ENCODE measurements at regions not wholly inside any gene's neighbourhood (a gene's known extent, or its start where the extent isn't known, plus 50 kb on each side); places are given as distances from the start of the nearest gene placed in this dataset.

DNA sequence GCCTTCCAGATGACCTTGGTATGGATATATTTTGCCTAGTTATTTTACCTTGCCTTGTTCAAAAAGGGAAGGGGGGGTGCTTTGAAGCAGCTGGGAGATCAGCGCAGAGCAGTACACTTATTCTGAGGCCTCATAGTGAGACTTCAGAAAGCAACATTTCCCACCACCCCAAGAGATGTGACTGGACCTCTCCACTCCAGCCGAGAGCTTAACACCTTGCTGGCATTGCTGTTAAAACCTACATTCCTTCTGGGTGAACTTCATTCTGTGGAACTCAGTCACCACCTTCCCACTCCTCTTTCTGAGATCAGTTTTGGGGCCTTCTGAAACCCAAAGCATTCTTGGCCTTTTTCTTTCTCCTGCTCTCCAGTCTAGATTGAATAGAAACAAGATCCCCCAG lies 148.7 kb downstream of the BARHL2 start:
- no peaks in the 10 kb centered on the region for H3K27me3 ChIP-seq
- H3K9me3 ChIP-seq = no peaks in the 10 kb centered on the region
- WGBS, 3 donors = 81 to 84% (median 83%) methylated on average over 2 of the region's 2 CpGs
- no peaks in the 10 kb centered on the region for H3K36me3 ChIP-seq
- DNase-seq = no peak
- H3K4me1 ChIP-seq (ENCODE audit: insufficient read depth) = no peaks in the 10 kb centered on the region
- no peak overlapping the region for H3K4me3 ChIP-seq
- TF ChIP-seq, protein P1, sequence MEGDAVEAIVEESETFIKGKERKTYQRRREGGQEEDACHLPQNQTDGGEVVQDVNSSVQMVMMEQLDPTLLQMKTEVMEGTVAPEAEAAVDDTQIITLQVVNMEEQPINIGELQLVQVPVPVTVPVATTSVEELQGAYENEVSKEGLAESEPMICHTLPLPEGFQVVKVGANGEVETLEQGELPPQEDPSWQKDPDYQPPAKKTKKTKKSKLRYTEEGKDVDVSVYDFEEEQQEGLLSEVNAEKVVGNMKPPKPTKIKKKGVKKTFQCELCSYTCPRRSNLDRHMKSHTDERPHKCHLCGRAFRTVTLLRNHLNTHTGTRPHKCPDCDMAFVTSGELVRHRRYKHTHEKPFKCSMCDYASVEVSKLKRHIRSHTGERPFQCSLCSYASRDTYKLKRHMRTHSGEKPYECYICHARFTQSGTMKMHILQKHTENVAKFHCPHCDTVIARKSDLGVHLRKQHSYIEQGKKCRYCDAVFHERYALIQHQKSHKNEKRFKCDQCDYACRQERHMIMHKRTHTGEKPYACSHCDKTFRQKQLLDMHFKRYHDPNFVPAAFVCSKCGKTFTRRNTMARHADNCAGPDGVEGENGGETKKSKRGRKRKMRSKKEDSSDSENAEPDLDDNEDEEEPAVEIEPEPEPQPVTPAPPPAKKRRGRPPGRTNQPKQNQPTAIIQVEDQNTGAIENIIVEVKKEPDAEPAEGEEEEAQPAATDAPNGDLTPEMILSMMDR (IDR thresholded peaks at IDR 0.05) = no peak
- TF ChIP-seq POLR2A (IDR thresholded peaks at IDR 0.05) (no peak), EP300 (IDR thresholded peaks at IDR 0.05) (no peak)
- intact Hi-C loops (cut with DNase I) = no loop called here
- no peak overlapping the region for H3K27ac ChIP-seq

DNA sequence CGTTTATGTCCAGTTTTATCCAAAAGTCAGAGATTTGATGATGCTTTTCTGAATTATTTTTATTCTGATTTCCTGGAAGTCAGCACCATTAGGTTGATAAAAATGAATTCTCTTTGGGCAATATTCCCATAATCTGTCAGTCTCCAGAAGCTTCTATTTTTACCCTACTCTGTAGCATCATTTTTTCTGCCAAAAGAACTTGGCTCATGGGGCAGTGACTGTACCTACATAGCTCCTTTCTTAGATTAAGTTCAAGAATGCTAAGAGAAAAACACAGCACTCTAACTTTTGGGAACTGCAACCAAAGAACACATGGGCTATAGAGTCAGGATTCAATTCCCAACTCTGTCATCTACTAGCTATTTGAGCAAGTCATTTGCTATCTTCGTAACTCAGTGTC lies 152.9 kb downstream of the BARHL2 start:
- H3K27me3 ChIP-seq = no peaks in the 10 kb centered on the region
- no peaks in the 10 kb centered on the region for H3K4me1 ChIP-seq (ENCODE audit: insufficient read depth)
- H3K9me3 ChIP-seq = no peaks in the 10 kb centered on the region
- 67 to 70% (median 69%) methylated on average over 2 of the region's 2 CpGs for WGBS, 3 donors
- intact Hi-C loops (cut with DNase I) = no loop called here
- no peaks in the 10 kb centered on the region for H3K36me3 ChIP-seq
- H3K27ac ChIP-seq = no peak overlapping the region
- no peak for DNase-seq
- H3K4me3 ChIP-seq = no peak overlapping the region
- TF ChIP-seq EP300 (IDR thresholded peaks at IDR 0.05) = no peak
- TF ChIP-seq POLR2A (IDR thresholded peaks at IDR 0.05) = no peak
- TF ChIP-seq, protein P1 (IDR thresholded peaks at IDR 0.05) = no peak

DNA sequence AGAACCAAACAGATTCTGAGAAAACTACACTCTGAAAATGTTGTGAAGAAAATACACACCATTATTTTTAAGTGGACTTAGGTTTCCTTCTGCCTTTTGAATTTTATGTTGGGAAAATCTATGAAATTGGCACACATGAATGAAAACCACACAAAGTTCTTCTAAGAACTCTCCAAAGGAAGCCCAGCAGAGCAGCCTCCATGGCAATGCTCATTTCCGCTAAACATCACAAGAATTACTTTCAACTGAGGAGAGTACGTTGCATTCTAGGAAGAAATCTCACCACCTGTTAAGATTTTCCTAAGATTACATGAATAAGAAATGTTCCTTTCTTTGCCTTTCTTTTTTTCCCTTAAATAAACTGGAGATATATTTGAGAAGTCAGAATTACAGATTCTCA lies 154.2 kb downstream of the BARHL2 start:
- Histone ChIP-seq H3K4me1 (ENCODE audit: insufficient read depth) (no peaks in the 10 kb centered on the region), H3K27me3 (no peaks in the 10 kb centered on the region), H3K36me3 (no peaks in the 10 kb centered on the region), H3K4me3 (no peak overlapping the region), H3K9me3 (no peaks in the 10 kb centered on the region), H3K27ac (no peak overlapping the region)
- intact Hi-C loops (cut with DNase I) = no loop called here
- WGBS, 3 donors = 49 to 67% (median 66%) methylated on average over 2 of the region's 2 CpGs
- no peak for DNase-seq
- TF ChIP-seq EP300 (IDR thresholded peaks at IDR 0.05) (no peak), POLR2A (IDR thresholded peaks at IDR 0.05) (no peak)
- TF ChIP-seq, protein P1 (IDR thresholded peaks at IDR 0.05) = no peak

DNA sequence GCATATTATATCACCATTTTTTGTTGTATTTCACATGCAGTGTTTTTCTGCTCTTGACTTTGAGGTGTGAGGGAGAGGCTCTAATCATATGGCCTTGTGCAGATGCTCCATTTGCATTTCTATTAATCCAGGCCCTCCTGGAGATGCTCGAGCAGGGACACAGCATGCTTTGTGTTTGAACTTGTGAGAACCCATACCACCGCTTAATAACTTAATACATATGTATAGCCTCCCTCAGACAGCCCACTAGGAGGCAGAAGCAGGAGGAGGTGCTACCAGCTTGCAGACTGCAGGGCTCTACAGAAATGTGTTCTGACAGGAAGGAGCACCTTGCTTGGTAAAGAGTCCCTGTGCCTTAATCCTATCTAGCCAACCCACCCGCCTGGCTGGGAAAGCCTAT lies 155.2 kb downstream of the BARHL2 start:
- H3K27me3 ChIP-seq = no peaks in the 10 kb centered on the region
- DNase-seq = no peak
- no peak overlapping the region for H3K27ac ChIP-seq
- intact Hi-C loops (cut with DNase I) = no loop called here
- H3K4me1 ChIP-seq (ENCODE audit: insufficient read depth) = no peaks in the 10 kb centered on the region
- TF ChIP-seq POLR2A (IDR thresholded peaks at IDR 0.05) (no peak), EP300 (IDR thresholded peaks at IDR 0.05) (no peak)
- TF ChIP-seq, protein P1 (IDR thresholded peaks at IDR 0.05) = no peak
- 47 to 50% (median 48%) methylated on average over 3 of the region's 3 CpGs for WGBS, 3 donors
- no peaks in the 10 kb centered on the region for H3K36me3 ChIP-seq
- no peak overlapping the region for H3K4me3 ChIP-seq
- no peaks in the 10 kb centered on the region for H3K9me3 ChIP-seq

Measured in ovary (tissue), 7 donors.